ENCODE measurements at regions not wholly inside any gene's neighbourhood (a gene's known extent, or its start where the extent isn't known, plus 50 kb on each side); places are given as distances from the start of the nearest gene placed in this dataset.

DNA sequence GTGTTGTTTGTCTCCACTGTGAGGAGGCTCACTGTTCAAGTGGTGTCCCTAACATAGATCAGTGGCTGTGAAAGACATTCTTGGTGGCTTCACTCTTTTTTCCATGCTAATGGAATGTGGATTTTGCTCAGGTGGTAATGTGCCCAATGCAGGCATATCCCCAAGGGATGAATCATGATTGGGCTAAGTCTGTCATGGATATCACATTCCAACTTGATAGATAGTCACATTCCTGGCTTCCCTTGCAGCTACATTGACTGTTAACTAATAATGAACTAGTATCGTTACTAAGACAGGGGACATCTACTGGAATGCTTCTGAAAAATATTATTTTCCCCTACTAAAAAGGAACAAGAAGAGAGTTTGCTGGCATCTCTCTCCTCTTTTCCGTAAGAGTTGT, 86.3 kb upstream of the SOD1 start:
- no TSS peak for BruUV-seq (replicated peaks)
- no peak for DNase-seq (ENCODE audit: low spot score)
- Histone ChIP-seq H3K27ac (ENCODE audit: low read depth, low read length, poor library complexity, severe bottlenecking) (no peak overlapping the region), H3K9me3 (ENCODE audit: low read depth, low read length, poor library complexity, severe bottlenecking) (peaks cover 5% of the 10 kb centered on the region), H3K27me3 (replicated peaks; ENCODE audit: insufficient read depth, low read depth, low read length, poor library complexity) (no peaks in the 10 kb centered on the region), H3K36me3 (ENCODE audit: insufficient read depth, low read length, poor library complexity, severe bottlenecking) (no peaks in the 10 kb centered on the region), H3K4me1 (ENCODE audit: insufficient read depth, low read length, poor library complexity, severe bottlenecking) (no peaks in the 10 kb centered on the region), H3K4me3 (ENCODE audit: low read depth, low read length, poor library complexity, severe bottlenecking) (no peak overlapping the region)
- TF ChIP-seq EZH2 (IDR thresholded peaks at IDR 0.05; ENCODE audit: borderline replicate concordance, low read depth, low read length, poor library complexity, severe bottlenecking): no peak
- TF ChIP-seq, protein P1, sequence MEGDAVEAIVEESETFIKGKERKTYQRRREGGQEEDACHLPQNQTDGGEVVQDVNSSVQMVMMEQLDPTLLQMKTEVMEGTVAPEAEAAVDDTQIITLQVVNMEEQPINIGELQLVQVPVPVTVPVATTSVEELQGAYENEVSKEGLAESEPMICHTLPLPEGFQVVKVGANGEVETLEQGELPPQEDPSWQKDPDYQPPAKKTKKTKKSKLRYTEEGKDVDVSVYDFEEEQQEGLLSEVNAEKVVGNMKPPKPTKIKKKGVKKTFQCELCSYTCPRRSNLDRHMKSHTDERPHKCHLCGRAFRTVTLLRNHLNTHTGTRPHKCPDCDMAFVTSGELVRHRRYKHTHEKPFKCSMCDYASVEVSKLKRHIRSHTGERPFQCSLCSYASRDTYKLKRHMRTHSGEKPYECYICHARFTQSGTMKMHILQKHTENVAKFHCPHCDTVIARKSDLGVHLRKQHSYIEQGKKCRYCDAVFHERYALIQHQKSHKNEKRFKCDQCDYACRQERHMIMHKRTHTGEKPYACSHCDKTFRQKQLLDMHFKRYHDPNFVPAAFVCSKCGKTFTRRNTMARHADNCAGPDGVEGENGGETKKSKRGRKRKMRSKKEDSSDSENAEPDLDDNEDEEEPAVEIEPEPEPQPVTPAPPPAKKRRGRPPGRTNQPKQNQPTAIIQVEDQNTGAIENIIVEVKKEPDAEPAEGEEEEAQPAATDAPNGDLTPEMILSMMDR (conservative IDR thresholded peaks at IDR 0.05; ENCODE audit: low read depth, low read length): no peak
- intact Hi-C loops (cut with micrococcal nuclease; ENCODE audit: unreplicated experiment): no loop called here
- CTCF ChIA-PET: no interaction called here
- POLR2A ChIA-PET (ENCODE audit: low non-redundant PET): no interaction called here

DNA sequence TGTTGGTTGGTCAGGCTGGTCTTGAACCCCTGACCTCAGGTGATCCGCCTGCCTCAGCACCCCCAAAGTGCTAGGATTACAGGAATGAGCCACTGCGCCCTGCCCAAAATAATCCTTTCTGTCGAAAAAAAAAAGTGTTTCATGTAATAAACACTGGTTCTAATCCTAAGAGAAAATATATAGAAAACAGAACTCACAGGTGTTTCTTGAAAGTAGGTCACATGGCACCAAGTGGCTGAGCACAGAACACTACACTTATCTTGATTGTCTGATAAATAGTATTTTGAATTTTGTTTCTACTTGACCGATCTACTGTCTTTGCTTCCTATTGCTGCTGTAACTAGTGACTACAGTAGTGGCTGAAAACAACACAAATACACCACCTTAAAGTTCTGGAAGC, 87.6 kb upstream of the SOD1 start:
- no peaks in the 10 kb centered on the region for H3K36me3 ChIP-seq (ENCODE audit: insufficient read depth, low read length, poor library complexity, severe bottlenecking)
- H3K4me3 ChIP-seq (ENCODE audit: low read depth, low read length, poor library complexity, severe bottlenecking): no peak overlapping the region
- no peaks in the 10 kb centered on the region for H3K27me3 ChIP-seq (replicated peaks; ENCODE audit: insufficient read depth, low read depth, low read length, poor library complexity)
- CTCF ChIA-PET: no interaction called here
- POLR2A ChIA-PET (ENCODE audit: low non-redundant PET): no interaction called here
- no peak for TF ChIP-seq EZH2 (IDR thresholded peaks at IDR 0.05; ENCODE audit: borderline replicate concordance, low read depth, low read length, poor library complexity, severe bottlenecking)
- TF ChIP-seq, protein P1 (conservative IDR thresholded peaks at IDR 0.05; ENCODE audit: low read depth, low read length): no peak
- BruUV-seq (replicated peaks): no TSS peak
- no peak overlapping the region for H3K27ac ChIP-seq (ENCODE audit: low read depth, low read length, poor library complexity, severe bottlenecking)
- peaks cover 5% of the 10 kb centered on the region for H3K9me3 ChIP-seq (ENCODE audit: low read depth, low read length, poor library complexity, severe bottlenecking)
- H3K4me1 ChIP-seq (ENCODE audit: insufficient read depth, low read length, poor library complexity, severe bottlenecking): no peaks in the 10 kb centered on the region
- intact Hi-C loops (cut with micrococcal nuclease; ENCODE audit: unreplicated experiment): no loop called here
- no peak for DNase-seq (ENCODE audit: low spot score)

DNA sequence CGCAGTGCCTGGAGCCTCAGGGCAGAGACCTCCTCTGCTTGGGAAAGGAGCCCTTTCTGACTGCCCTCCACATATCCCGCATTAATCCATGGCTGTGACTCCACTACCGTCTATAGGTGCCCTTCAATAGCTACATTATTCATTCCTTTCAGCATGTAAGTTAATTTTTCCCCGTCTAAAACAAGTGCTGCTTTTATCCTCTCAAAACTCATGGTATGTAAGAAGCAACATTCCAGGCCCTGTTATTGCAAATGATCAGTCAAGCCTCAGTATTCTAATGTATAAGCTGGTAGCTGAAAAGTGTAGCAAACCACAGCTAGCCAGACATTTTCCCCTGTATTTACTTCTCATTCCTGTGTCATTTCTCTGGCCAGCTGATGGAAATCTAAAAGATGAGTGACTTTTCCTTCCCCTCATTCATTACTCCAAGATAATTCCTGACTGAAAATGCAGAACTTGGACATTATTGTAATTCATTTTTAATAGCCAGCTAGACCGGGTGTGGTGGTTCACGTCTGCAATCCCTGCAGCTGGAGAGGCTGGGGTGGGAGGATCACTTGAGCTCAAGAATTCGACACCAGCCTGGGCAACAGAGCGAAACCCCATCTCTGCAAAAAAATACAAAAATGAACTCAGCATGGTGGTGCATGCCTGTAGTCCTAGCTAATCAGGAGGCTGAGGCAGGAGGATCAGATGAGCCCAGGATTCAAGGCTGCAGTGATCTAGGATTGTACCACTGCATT, 88.5 kb upstream of the SOD1 start:
- Histone ChIP-seq H3K27me3 (replicated peaks; ENCODE audit: insufficient read depth, low read depth, low read length, poor library complexity) (no peaks in the 10 kb centered on the region), H3K4me3 (ENCODE audit: low read depth, low read length, poor library complexity, severe bottlenecking) (no peak overlapping the region), H3K27ac (ENCODE audit: low read depth, low read length, poor library complexity, severe bottlenecking) (no peak overlapping the region), H3K4me1 (ENCODE audit: insufficient read depth, low read length, poor library complexity, severe bottlenecking) (no peaks in the 10 kb centered on the region), H3K9me3 (ENCODE audit: low read depth, low read length, poor library complexity, severe bottlenecking) (peaks cover 5% of the 10 kb centered on the region), H3K36me3 (ENCODE audit: insufficient read depth, low read length, poor library complexity, severe bottlenecking) (no peaks in the 10 kb centered on the region)
- ChIA-PET CTCF (no interaction called here), POLR2A (ENCODE audit: low non-redundant PET) (interaction anchor here (0.6 kb wide), 1 partner anchor 267 kb away, joined by 3 read pairs; no protein-coding TSS in a partner anchor)
- BruUV-seq (replicated peaks): no TSS peak
- DNase-seq (ENCODE audit: low spot score): no peak
- intact Hi-C loops (cut with micrococcal nuclease; ENCODE audit: unreplicated experiment): no loop called here
- TF ChIP-seq, protein P1 (conservative IDR thresholded peaks at IDR 0.05; ENCODE audit: low read depth, low read length): no peak
- no peak for TF ChIP-seq EZH2 (IDR thresholded peaks at IDR 0.05; ENCODE audit: borderline replicate concordance, low read depth, low read length, poor library complexity, severe bottlenecking)
